WTC11 (cell line): ENCODE measurements at regions not wholly inside any gene's neighbourhood (a gene's known extent, or its start where the extent isn't known, plus 50 kb on each side); places are given as distances from the start of the nearest gene placed in this dataset.

Experiments
- ATAC-seq: fragments of 200-7000 bp; cut with Tn5 transposase; 2 replicates; pipeline ENCODE4 v1.10.0; 2021; ENCODE audit warnings: mild to moderate bottlenecking, moderate library complexity
- CTCF ChIA-PET: fragments of 300-600 bp; sonication (Branson Sonifier 250); formaldehyde crosslinking; loops from one replicate; lab custom pipeline; 2021; ENCODE audit warnings: antibody characterized with exemption; lab: Charles Lee
- POLR2A ChIA-PET: fragments of 350-600 bp; sonication (Branson Sonifier 250); formaldehyde crosslinking; loops from one replicate; lab custom pipeline; 2021; ENCODE audit warnings: antibody characterized with exemption; lab: Charles Lee
- DNase-seq: peaks from one replicate; pipeline ENCODE4 v3.0.0; 2021; ENCODE audit warnings: low spot score
- H3K27ac Mint-ChIP-seq: 2 replicates; pipeline ENCODE4 v1.8.0; 2021; ENCODE audit warnings: mixed read lengths
- H3K27me3 Mint-ChIP-seq: 2 replicates; pipeline ENCODE4 v1.8.0; 2021; ENCODE audit warnings: low read depth, mild to moderate bottlenecking, moderate library complexity, mixed read lengths
- H3K36me3 Mint-ChIP-seq: 2 replicates; pipeline ENCODE4 v1.8.0; 2021; ENCODE audit warnings: mixed read lengths
- H3K4me1 Mint-ChIP-seq: 2 replicates; pipeline ENCODE4 v1.8.0; 2022; ENCODE audit warnings: mixed read lengths
- H3K4me3 Mint-ChIP-seq: 2 replicates; pipeline ENCODE4 v1.8.0; 2021; ENCODE audit warnings: mild to moderate bottlenecking, moderate library complexity, mixed read lengths
- H3K9me3 Mint-ChIP-seq: 2 replicates; pipeline ENCODE4 v1.8.0; 2021; ENCODE audit warnings: mixed read lengths
- CBFB ChIP-seq: sonication (generic); formaldehyde crosslinking; IDR thresholded peaks from 2 replicates; pipeline ENCODE4 v1.8.1; 2022; ENCODE audit warnings: mild to moderate bottlenecking, low read depth, missing genetic modification reagents
- CREB1 ChIP-seq: sonication (generic); formaldehyde crosslinking; IDR thresholded peaks from 2 replicates; pipeline ENCODE4 v1.8.0; 2023; ENCODE audit warnings: mild to moderate bottlenecking, missing genetic modification reagents
- CREM ChIP-seq: sonication (generic); formaldehyde crosslinking; IDR thresholded peaks from 2 replicates; pipeline ENCODE4 v1.8.1; 2022; ENCODE audit warnings: mild to moderate bottlenecking, missing genetic modification reagents, moderate library complexity
- ETV6 ChIP-seq: sonication (generic); formaldehyde crosslinking; IDR thresholded peaks from 2 replicates; pipeline ENCODE4 v1.8.1; 2022; ENCODE audit warnings: mild to moderate bottlenecking, missing genetic modification reagents
- FOXP1 ChIP-seq: sonication (generic); formaldehyde crosslinking; IDR thresholded peaks from 2 replicates; pipeline ENCODE4 v1.8.0; 2022; ENCODE audit warnings: missing genetic modification reagents, mild to moderate bottlenecking, moderate library complexity, borderline replicate concordance
- GABPB1 ChIP-seq: sonication (generic); formaldehyde crosslinking; IDR thresholded peaks from 2 replicates; pipeline ENCODE4 v1.8.1; 2023; ENCODE audit warnings: mild to moderate bottlenecking, missing genetic modification reagents
- KAT7 ChIP-seq: sonication (generic); formaldehyde crosslinking; IDR thresholded peaks from 2 replicates; pipeline ENCODE4 v1.8.1; 2023; ENCODE audit warnings: missing genetic modification reagents, mild to moderate bottlenecking, borderline replicate concordance
- NFE2L1 ChIP-seq: sonication (generic); formaldehyde crosslinking; IDR thresholded peaks from 2 replicates; pipeline ENCODE4 v1.8.1; 2023; ENCODE audit warnings: missing genetic modification reagents
- NFYB ChIP-seq: sonication (generic); formaldehyde crosslinking; conservative IDR thresholded peaks from 2 replicates; pipeline ENCODE4 v1.8.0; 2022; ENCODE audit warnings: low read depth, missing genetic modification reagents
- NR3C1 ChIP-seq: sonication (generic); formaldehyde crosslinking; conservative IDR thresholded peaks from 2 replicates; pipeline ENCODE4 v1.8.1; 2023; ENCODE audit warnings: low read depth, mild to moderate bottlenecking, missing genetic modification reagents
- PRRX2 ChIP-seq: fragments of 250-450 bp; sonication (Bioruptor Pico); IDR thresholded peaks from 2 replicates; pipeline ENCODE4 v1.8.0; 2021; ENCODE audit warnings: mild to moderate bottlenecking
- RELA ChIP-seq: sonication (generic); formaldehyde crosslinking; IDR thresholded peaks from 2 replicates; pipeline ENCODE4 v1.8.1; 2022; ENCODE audit warnings: missing genetic modification reagents, mild to moderate bottlenecking, borderline replicate concordance
- SMAD3 ChIP-seq: sonication (generic); formaldehyde crosslinking; IDR thresholded peaks from 2 replicates; pipeline ENCODE4 v1.8.0; 2022; ENCODE audit warnings: missing genetic modification reagents, mild to moderate bottlenecking, borderline replicate concordance
- SOX15 ChIP-seq: fragments of 250-450 bp; sonication (Bioruptor Pico); IDR thresholded peaks from 2 replicates; pipeline ENCODE4 v1.9.0; 2021; ENCODE audit warnings: mild to moderate bottlenecking
- TCF7 ChIP-seq: sonication (generic); formaldehyde crosslinking; IDR thresholded peaks from 2 replicates; pipeline ENCODE4 v1.8.0; 2022; ENCODE audit warnings: mild to moderate bottlenecking, low read depth, missing genetic modification reagents, moderate library complexity
- TP53 ChIP-seq: sonication (generic); formaldehyde crosslinking; IDR thresholded peaks from 2 replicates; pipeline ENCODE4 v1.8.1; 2023; ENCODE audit warnings: mild to moderate bottlenecking, missing genetic modification reagents
- ZNF232 ChIP-seq: sonication (generic); formaldehyde crosslinking; IDR thresholded peaks from 2 replicates; pipeline ENCODE4 v1.8.0; 2022; ENCODE audit warnings: mild to moderate bottlenecking, missing genetic modification reagents
- ZNF416 ChIP-seq: fragments of 250-450 bp; sonication (Bioruptor Pico); IDR thresholded peaks from 2 replicates; pipeline ENCODE4 v1.9.0; 2021; ENCODE audit warnings: mild to moderate bottlenecking, inconsistent platforms
- ZNF423 ChIP-seq: fragments of 250-450 bp; sonication (Bioruptor Pico); IDR thresholded peaks from 2 replicates; pipeline ENCODE4 v2.1.2; 2022; ENCODE audit warnings: mild to moderate bottlenecking, moderate library complexity
- TF ChIP-seq, protein P1 (sequence below): sonication (generic); formaldehyde crosslinking; IDR thresholded peaks from 2 replicates; pipeline ENCODE4 v1.8.0; 2023; ENCODE audit warnings: mild to moderate bottlenecking, missing genetic modification reagents
- TF ChIP-seq, protein P2 (sequence below): fragments of 250-450 bp; sonication (Bioruptor Pico); IDR thresholded peaks from 2 replicates; pipeline ENCODE4 v1.8.0; 2021; ENCODE audit warnings: mild to moderate bottlenecking
- TF ChIP-seq, protein P3 (sequence below): sonication (generic); formaldehyde crosslinking; IDR thresholded peaks from 2 replicates; pipeline ENCODE4 v1.8.0; 2022; ENCODE audit warnings: mild to moderate bottlenecking, missing genetic modification reagents
- TF ChIP-seq, protein P4 (sequence below): sonication (generic); formaldehyde crosslinking; IDR thresholded peaks from 2 replicates; pipeline ENCODE4 v1.8.1; 2022; ENCODE audit warnings: low read depth, mild to moderate bottlenecking, moderate library complexity, missing genetic modification reagents, borderline replicate concordance
- TF ChIP-seq, protein P5 (sequence below): sonication (generic); formaldehyde crosslinking; conservative IDR thresholded peaks from 2 replicates; pipeline ENCODE4 v1.8.1; 2023; ENCODE audit warnings: mild to moderate bottlenecking, low read depth, missing genetic modification reagents, moderate library complexity
- TF ChIP-seq, protein P6 (sequence below): fragments of 250-450 bp; sonication (Bioruptor Pico); IDR thresholded peaks from 2 replicates; pipeline ENCODE4 v1.9.0; 2021; ENCODE audit warnings: moderate library complexity, mild to moderate bottlenecking, inconsistent platforms, borderline replicate concordance

DNA sequence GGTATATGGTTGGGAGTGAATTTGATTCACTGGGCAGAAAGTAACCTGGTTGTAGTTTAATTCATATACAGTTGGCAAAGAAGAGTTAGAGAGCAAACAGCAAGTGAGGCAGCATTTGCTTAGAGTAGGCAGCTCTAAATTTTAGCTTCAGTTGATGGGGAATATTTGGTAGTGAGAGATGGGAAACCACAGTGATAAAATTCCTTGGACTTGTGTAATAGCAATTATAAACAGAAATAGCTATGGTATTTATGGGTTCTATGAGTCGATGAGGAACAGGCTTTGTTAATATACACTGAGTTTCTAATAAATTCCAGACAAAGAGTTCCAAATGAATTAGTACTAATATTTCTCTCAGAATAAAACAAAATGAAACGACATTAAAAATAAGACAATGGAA is 894.0 kb downstream of the ROBO2 start:
- Mint-ChIP-seq H3K4me3 (no peak overlapping the region), H3K27me3 (no peaks in the 10 kb centered on the region; the same call in 1 of the 2 replicates), H3K4me1 (peaks cover 11% of the 10 kb centered on the region), H3K9me3 (no peaks in the 10 kb centered on the region), H3K36me3 (no peaks in the 10 kb centered on the region), H3K27ac (no peak overlapping the region)
- ChIA-PET POLR2A (no interaction called here), CTCF (no interaction called here)
- DNase-seq (no peak), ATAC-seq (no peak)
- TF ChIP-seq ZNF423 (CRISPR knock-in tag): no peak
- TF ChIP-seq, protein P1, sequence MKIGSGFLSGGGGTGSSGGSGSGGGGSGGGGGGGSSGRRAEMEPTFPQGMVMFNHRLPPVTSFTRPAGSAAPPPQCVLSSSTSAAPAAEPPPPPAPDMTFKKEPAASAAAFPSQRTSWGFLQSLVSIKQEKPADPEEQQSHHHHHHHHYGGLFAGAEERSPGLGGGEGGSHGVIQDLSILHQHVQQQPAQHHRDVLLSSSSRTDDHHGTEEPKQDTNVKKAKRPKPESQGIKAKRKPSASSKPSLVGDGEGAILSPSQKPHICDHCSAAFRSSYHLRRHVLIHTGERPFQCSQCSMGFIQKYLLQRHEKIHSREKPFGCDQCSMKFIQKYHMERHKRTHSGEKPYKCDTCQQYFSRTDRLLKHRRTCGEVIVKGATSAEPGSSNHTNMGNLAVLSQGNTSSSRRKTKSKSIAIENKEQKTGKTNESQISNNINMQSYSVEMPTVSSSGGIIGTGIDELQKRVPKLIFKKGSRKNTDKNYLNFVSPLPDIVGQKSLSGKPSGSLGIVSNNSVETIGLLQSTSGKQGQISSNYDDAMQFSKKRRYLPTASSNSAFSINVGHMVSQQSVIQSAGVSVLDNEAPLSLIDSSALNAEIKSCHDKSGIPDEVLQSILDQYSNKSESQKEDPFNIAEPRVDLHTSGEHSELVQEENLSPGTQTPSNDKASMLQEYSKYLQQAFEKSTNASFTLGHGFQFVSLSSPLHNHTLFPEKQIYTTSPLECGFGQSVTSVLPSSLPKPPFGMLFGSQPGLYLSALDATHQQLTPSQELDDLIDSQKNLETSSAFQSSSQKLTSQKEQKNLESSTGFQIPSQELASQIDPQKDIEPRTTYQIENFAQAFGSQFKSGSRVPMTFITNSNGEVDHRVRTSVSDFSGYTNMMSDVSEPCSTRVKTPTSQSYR (CRISPR knock-in tag): no peak
- no peak for TF ChIP-seq GABPB1 (CRISPR knock-in tag)
- TF ChIP-seq TP53 (CRISPR knock-in tag): no peak
- TF ChIP-seq FOXP1 (CRISPR knock-in tag): no peak
- no peak for TF ChIP-seq RELA
- no peak for TF ChIP-seq CREB1 (CRISPR knock-in tag)
- no peak for TF ChIP-seq NR3C1
- TF ChIP-seq, protein P2, sequence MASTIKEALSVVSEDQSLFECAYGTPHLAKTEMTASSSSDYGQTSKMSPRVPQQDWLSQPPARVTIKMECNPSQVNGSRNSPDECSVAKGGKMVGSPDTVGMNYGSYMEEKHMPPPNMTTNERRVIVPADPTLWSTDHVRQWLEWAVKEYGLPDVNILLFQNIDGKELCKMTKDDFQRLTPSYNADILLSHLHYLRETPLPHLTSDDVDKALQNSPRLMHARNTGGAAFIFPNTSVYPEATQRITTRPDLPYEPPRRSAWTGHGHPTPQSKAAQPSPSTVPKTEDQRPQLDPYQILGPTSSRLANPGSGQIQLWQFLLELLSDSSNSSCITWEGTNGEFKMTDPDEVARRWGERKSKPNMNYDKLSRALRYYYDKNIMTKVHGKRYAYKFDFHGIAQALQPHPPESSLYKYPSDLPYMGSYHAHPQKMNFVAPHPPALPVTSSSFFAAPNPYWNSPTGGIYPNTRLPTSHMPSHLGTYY (CRISPR knock-in tag): no peak
- no peak for TF ChIP-seq TCF7 (CRISPR knock-in tag)
- TF ChIP-seq KAT7 (CRISPR knock-in tag): no peak
- TF ChIP-seq, protein P3, sequence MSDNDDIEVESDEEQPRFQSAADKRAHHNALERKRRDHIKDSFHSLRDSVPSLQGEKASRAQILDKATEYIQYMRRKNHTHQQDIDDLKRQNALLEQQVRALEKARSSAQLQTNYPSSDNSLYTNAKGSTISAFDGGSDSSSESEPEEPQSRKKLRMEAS (CRISPR knock-in tag): no peak
- TF ChIP-seq ZNF232: no peak
- TF ChIP-seq CREM (CRISPR knock-in tag): no peak
- no peak for TF ChIP-seq ZNF416 (CRISPR knock-in tag)
- TF ChIP-seq, protein P4, sequence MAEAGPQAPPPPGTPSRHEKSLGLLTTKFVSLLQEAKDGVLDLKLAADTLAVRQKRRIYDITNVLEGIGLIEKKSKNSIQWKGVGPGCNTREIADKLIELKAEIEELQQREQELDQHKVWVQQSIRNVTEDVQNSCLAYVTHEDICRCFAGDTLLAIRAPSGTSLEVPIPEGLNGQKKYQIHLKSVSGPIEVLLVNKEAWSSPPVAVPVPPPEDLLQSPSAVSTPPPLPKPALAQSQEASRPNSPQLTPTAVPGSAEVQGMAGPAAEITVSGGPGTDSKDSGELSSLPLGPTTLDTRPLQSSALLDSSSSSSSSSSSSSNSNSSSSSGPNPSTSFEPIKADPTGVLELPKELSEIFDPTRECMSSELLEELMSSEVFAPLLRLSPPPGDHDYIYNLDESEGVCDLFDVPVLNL (CRISPR knock-in tag): no peak
- TF ChIP-seq NFE2L1 (CRISPR knock-in tag): no peak
- no peak for TF ChIP-seq ETV6 (CRISPR knock-in tag)
- no peak for TF ChIP-seq CBFB (CRISPR knock-in tag)
- no peak for TF ChIP-seq SOX15

DNA sequence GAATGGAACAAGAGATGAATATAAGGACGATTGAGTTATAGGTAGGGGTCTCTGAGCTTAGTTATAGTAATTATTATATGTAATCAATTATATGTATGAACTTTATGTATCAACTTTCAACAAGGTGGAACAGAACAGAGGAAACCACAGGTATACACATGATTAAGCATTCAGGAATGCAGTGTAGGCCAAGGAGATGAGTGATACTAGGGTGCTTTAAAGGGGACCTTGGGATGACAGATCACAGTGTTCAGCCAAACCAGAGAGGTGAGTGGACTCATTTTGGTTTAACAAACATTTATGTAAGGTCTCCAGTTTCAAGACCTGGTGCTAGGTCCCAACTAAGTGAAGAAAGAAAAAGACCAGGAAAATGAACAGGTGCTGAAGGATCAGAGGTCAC is 895.5 kb downstream of the ROBO2 start:
- H3K36me3 Mint-ChIP-seq: no peaks in the 10 kb centered on the region
- no peak for TF ChIP-seq PRRX2 (CRISPR knock-in tag)
- no peak for ATAC-seq
- H3K4me1 Mint-ChIP-seq: peaks cover 11% of the 10 kb centered on the region
- ChIA-PET POLR2A (no interaction called here), CTCF (no interaction called here)
- H3K9me3 Mint-ChIP-seq: no peaks in the 10 kb centered on the region
- no peak overlapping the region for H3K27ac Mint-ChIP-seq
- no peak overlapping the region for H3K4me3 Mint-ChIP-seq
- no peak for DNase-seq
- H3K27me3 Mint-ChIP-seq: no peaks in the 10 kb centered on the region

DNA sequence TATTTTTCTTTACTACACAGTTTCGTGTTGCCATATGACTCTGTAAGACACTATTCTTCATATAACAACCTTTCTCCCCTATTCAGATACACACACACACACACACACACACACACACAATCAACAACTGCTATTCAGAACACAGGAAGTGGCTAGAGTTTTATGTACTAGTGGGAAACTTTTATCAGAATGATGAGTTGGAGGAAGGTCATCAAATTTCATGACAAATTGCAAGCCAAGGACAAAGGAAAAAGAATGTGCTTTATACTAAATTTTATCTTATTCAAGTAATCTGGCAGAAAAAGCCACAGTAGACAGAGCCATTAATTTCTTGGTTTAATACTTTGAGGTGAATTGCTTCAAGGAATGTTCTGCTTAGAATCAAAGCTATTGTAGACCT is 899.8 kb downstream of the ROBO2 start:
- Mint-ChIP-seq H3K9me3 (no peaks in the 10 kb centered on the region), H3K27ac (no peak overlapping the region), H3K27me3 (no peaks in the 10 kb centered on the region), H3K4me1 (no peaks in the 10 kb centered on the region), H3K36me3 (no peaks in the 10 kb centered on the region), H3K4me3 (no peak overlapping the region)
- ChIA-PET POLR2A (no interaction called here), CTCF (no interaction called here)
- no peak for TF ChIP-seq ETV6 (CRISPR knock-in tag)
- TF ChIP-seq, protein P5, sequence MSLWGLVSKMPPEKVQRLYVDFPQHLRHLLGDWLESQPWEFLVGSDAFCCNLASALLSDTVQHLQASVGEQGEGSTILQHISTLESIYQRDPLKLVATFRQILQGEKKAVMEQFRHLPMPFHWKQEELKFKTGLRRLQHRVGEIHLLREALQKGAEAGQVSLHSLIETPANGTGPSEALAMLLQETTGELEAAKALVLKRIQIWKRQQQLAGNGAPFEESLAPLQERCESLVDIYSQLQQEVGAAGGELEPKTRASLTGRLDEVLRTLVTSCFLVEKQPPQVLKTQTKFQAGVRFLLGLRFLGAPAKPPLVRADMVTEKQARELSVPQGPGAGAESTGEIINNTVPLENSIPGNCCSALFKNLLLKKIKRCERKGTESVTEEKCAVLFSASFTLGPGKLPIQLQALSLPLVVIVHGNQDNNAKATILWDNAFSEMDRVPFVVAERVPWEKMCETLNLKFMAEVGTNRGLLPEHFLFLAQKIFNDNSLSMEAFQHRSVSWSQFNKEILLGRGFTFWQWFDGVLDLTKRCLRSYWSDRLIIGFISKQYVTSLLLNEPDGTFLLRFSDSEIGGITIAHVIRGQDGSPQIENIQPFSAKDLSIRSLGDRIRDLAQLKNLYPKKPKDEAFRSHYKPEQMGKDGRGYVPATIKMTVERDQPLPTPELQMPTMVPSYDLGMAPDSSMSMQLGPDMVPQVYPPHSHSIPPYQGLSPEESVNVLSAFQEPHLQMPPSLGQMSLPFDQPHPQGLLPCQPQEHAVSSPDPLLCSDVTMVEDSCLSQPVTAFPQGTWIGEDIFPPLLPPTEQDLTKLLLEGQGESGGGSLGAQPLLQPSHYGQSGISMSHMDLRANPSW (CRISPR knock-in tag): no peak
- TF ChIP-seq NFYB (CRISPR knock-in tag): no peak
- TF ChIP-seq, protein P2 (CRISPR knock-in tag): no peak
- no peak for TF ChIP-seq SMAD3 (CRISPR knock-in tag)
- TF ChIP-seq, protein P6, sequence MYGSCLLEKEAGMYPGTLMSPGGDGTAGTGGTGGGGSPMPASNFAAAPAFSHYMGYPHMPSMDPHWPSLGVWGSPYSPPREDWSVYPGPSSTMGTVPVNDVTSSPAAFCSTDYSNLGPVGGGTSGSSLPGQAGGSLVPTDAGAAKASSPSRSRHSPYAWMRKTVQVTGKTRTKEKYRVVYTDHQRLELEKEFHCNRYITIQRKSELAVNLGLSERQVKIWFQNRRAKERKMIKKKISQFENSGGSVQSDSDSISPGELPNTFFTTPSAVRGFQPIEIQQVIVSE (CRISPR knock-in tag): no peak
- TF ChIP-seq PRRX2 (CRISPR knock-in tag): no peak
- no peak for DNase-seq
- ATAC-seq: no peak
